IMR-90 (cell line): ENCODE measurements at regions not wholly inside any gene's neighbourhood (a gene's known extent, or its start where the extent isn't known, plus 50 kb on each side); places are given as distances from the start of the nearest gene placed in this dataset.

Source experiments
- ATAC-seq: fragments of 200-7000 bp; cut with Tn5 transposase; 2 replicates; pipeline ENCODE4 v1.9.1; 2020; ENCODE audit warnings: low read depth, mild to moderate bottlenecking, moderate library complexity
- BruUV-seq: library from RNA; stranded (reverse); fragments of 400-500 nt; replicated peaks from 2 replicates; lab custom pipeline; 2021; lab: Mats Ljungman, UMichigan
- CTCF ChIA-PET: fragments of 300-600 bp; formaldehyde crosslinking; extraction: SDS; loops from one replicate; lab custom pipeline; 2021; ENCODE audit warnings: antibody characterized with exemption; lab: Yijun Ruan, JAX
- POLR2A ChIA-PET: fragments of 300-600 bp; sonication (Branson Sonifier 250); formaldehyde crosslinking; loops from one replicate; lab custom pipeline; 2022; ENCODE audit warnings: antibody characterized with exemption; ENCODE audit not compliant: unreplicated experiment; lab: Charles Lee
- DNase-seq: peaks from one replicate; pipeline ENCODE4 v3.0.0; 2013
- H2AFZ ChIP-seq: replicated peaks from 2 replicates; pipeline ENCODE3; 2013; ENCODE audit warnings: low read length, mild to moderate bottlenecking; ENCODE audit not compliant: poor library complexity
- H2AK5ac ChIP-seq: 2 replicates; pipeline ENCODE4 v1.6.1; 2013; ENCODE audit warnings: low read depth, low read length, inconsistent platforms
- H2AK9ac ChIP-seq: replicated peaks from 2 replicates; pipeline ENCODE3; 2013; ENCODE audit warnings: mild to moderate bottlenecking, low read depth, low read length, moderate library complexity; ENCODE audit not compliant: poor library complexity
- H2BK120ac ChIP-seq: 2 replicates; pipeline ENCODE4 v1.6.1; 2013; ENCODE audit warnings: low read depth, low read length, inconsistent platforms
- H2BK15ac ChIP-seq: 3 replicates; pipeline ENCODE4 v1.6.1; 2013; ENCODE audit warnings: low read depth, low read length, inconsistent platforms
- H2BK20ac ChIP-seq: 2 replicates; pipeline ENCODE4 v1.6.1; 2013; ENCODE audit warnings: low read depth, mild to moderate bottlenecking, inconsistent platforms, low read length, moderate library complexity
- H2BK5ac ChIP-seq: 2 replicates; pipeline ENCODE4 v1.6.1; 2013; ENCODE audit warnings: mild to moderate bottlenecking, low read depth, low read length, inconsistent platforms; ENCODE audit not compliant: poor library complexity, severe bottlenecking
- H3K14ac ChIP-seq: replicated peaks from 2 replicates; pipeline ENCODE4 v1.6.1; 2013; ENCODE audit warnings: low read depth, low read length, inconsistent platforms
- H3K18ac ChIP-seq: 2 replicates; pipeline ENCODE4 v1.6.1; 2013; ENCODE audit warnings: low read depth, low read length, control low read depth
- H3K23ac ChIP-seq: 2 replicates; pipeline ENCODE4 v1.6.1; 2013; ENCODE audit warnings: low read depth, low read length, inconsistent platforms
- H3K27ac ChIP-seq: 2 replicates; pipeline ENCODE4 v1.5.1; 2013; ENCODE audit warnings: mild to moderate bottlenecking, control low read depth, low read length; ENCODE audit not compliant: insufficient read depth
- H3K27me3 ChIP-seq: 2 replicates; pipeline ENCODE4 v1.6.1; 2013; ENCODE audit warnings: low read length; ENCODE audit not compliant: control insufficient read depth, insufficient read depth
- H3K36me3 ChIP-seq: 2 replicates; pipeline ENCODE4 v1.6.1; 2013; ENCODE audit warnings: low read length, mixed read lengths; ENCODE audit not compliant: control insufficient read depth, insufficient read depth
- H3K4ac ChIP-seq: 2 replicates; pipeline ENCODE4 v1.6.1; 2013; ENCODE audit warnings: low read depth, low read length, inconsistent platforms
- H3K4me1 ChIP-seq: 2 replicates; pipeline ENCODE4 v1.6.1; 2013; ENCODE audit warnings: low read length, mixed read lengths; ENCODE audit not compliant: control insufficient read depth, insufficient read depth
- H3K4me2 ChIP-seq: 2 replicates; pipeline ENCODE4 v1.6.1; 2013; ENCODE audit warnings: low read depth, mild to moderate bottlenecking, control low read depth, low read length, moderate library complexity
- H3K4me3 ChIP-seq: 2 replicates; pipeline ENCODE4 v1.5.1; 2013; ENCODE audit warnings: low read depth, mild to moderate bottlenecking, control low read depth, low read length, moderate library complexity; ENCODE audit not compliant: insufficient read depth
- H3K56ac ChIP-seq: 2 replicates; pipeline ENCODE4 v1.6.1; 2013; ENCODE audit warnings: low read length, inconsistent platforms; ENCODE audit not compliant: insufficient read depth; ENCODE audit errors: extremely low read depth
- H3K79me1 ChIP-seq, 2 experiments: 2 replicates each; pipeline ENCODE4 v1.6.1; 2013; ENCODE audit warnings: low read length in 2 of 2, inconsistent platforms in 1 of 2, low read depth in 1 of 2
- H3K9ac ChIP-seq: 2 replicates; pipeline ENCODE4 v1.6.1; 2013; ENCODE audit warnings: low read depth, low read length, control low read depth
- H3K9me1 ChIP-seq: 2 replicates; pipeline ENCODE4 v1.6.1; 2013; ENCODE audit warnings: low read length, inconsistent platforms; ENCODE audit not compliant: insufficient read depth
- H3K9me3 ChIP-seq: 2 replicates; pipeline ENCODE4 v1.6.1; 2013; ENCODE audit warnings: low read length; ENCODE audit not compliant: control insufficient read depth, insufficient read depth
- H4K20me1 ChIP-seq: 2 replicates; pipeline ENCODE4 v1.6.1; 2013; ENCODE audit warnings: low read length, inconsistent platforms; ENCODE audit not compliant: insufficient read depth
- H4K5ac ChIP-seq: 2 replicates; pipeline ENCODE4 v1.6.1; 2013; ENCODE audit warnings: mild to moderate bottlenecking, low read depth, low read length, control low read depth
- H4K8ac ChIP-seq, 2 experiments: 2 replicates each; pipeline ENCODE4 v1.6.1; 2013; ENCODE audit warnings: low read depth in 2 of 2, low read length in 2 of 2, control low read depth in 1 of 2, inconsistent platforms in 1 of 2
- H4K91ac ChIP-seq: 2 replicates; pipeline ENCODE4 v1.6.1; 2013; ENCODE audit warnings: low read depth, low read length, inconsistent platforms; ENCODE audit not compliant: insufficient read depth
- CEBPB ChIP-seq: IDR thresholded peaks from 2 replicates; pipeline ENCODE4 v1.6.1; 2012; ENCODE audit warnings: low read depth, low read length, improper control_type of control experiment
- CHD1 ChIP-seq: IDR thresholded peaks from 2 replicates; pipeline ENCODE4 v1.6.1; 2012; ENCODE audit warnings: low read depth, low read length, improper control_type of control experiment
- MAFK ChIP-seq: IDR thresholded peaks from 2 replicates; pipeline ENCODE4 v1.6.1; 2012; ENCODE audit warnings: low read depth, low read length, improper control_type of control experiment
- MAZ ChIP-seq: IDR thresholded peaks from 2 replicates; pipeline ENCODE4 v1.6.1; 2012; ENCODE audit warnings: low read depth, mild to moderate bottlenecking, low read length, improper control_type of control experiment, moderate library complexity, borderline replicate concordance
- MXI1 ChIP-seq: IDR thresholded peaks from 2 replicates; pipeline ENCODE4 v1.6.1; 2012; ENCODE audit warnings: low read depth, mild to moderate bottlenecking, low read length, moderate library complexity, borderline replicate concordance
- RAD21 ChIP-seq: IDR thresholded peaks from 2 replicates; pipeline ENCODE4 v1.6.1; 2012; ENCODE audit warnings: low read length, improper control_type of control experiment
- RCOR1 ChIP-seq: IDR thresholded peaks from 2 replicates; pipeline ENCODE4 v1.6.1; 2012; ENCODE audit warnings: mild to moderate bottlenecking, low read length, improper control_type of control experiment; ENCODE audit not compliant: insufficient replicate concordance
- RFX5 ChIP-seq: IDR thresholded peaks from 2 replicates; pipeline ENCODE4 v1.8.0; 2012; ENCODE audit warnings: low read depth, mild to moderate bottlenecking, low read length, moderate library complexity
- SMC3 ChIP-seq: fragments of 150-350 bp; IDR thresholded peaks from 2 replicates; pipeline ENCODE4 v1.6.1; 2016; ENCODE audit warnings: low read depth, mild to moderate bottlenecking, antibody characterized with exemption, low read length, moderate library complexity
- WGBS, 2 experiments: methylation state at CpG; one replicate each; pipeline versions ENCODE4 v1.1.5 to v1.1.7; 2013; ENCODE audit warnings: missing lambda C conversion rate in 2 of 2; ENCODE audit not compliant: insufficient read length in 1 of 2; ENCODE audit errors: extremely low coverage in 2 of 2; 5-methylcytosine and 5-hydroxymethylcytosine counted together
- dilution Hi-C: fragments of 300-500 bp; cut with HindIII; formaldehyde crosslinking; loops from one replicate; pipeline ENCODE4 v1.14.3; 2018; ENCODE audit warnings: low sequenced_read_pairs; ENCODE audit not compliant: unreplicated experiment
- in situ Hi-C: fragments of 300-500 bp; cut with MboI; formaldehyde crosslinking; loops from 3 replicates; pipeline ENCODE4 v1.14.3; 2019; ENCODE audit warnings: low sequenced_read_pairs, inconsistent platforms, mixed read lengths
- intact Hi-C: fragments of 100-400 bp; cut with micrococcal nuclease; formaldehyde crosslinking; loops from 2 replicates; pipeline ENCODE4 v1.10.0; 2022
- TF ChIP-seq, protein P1 (sequence below): fragments of 150-350 bp; IDR thresholded peaks from 2 replicates; pipeline ENCODE4 v1.6.1; 2016; ENCODE audit warnings: low read depth, mild to moderate bottlenecking, low read length, moderate library complexity, borderline replicate concordance

GRCh38 chr3:28018925-28019718 lies 222.3 kb upstream of the CMC1 start:
- CTCF ChIA-PET, result interaction anchor here (0.8 kb wide), 1 partner anchor 197 kb away, joined by 3 read pairs; no protein-coding TSS in a partner anchor
- H2AK9ac ChIP-seq, result no peak overlapping the region
- ATAC-seq, result no peak
- H4K5ac ChIP-seq, result no peak overlapping the region
- no TSS peak for BruUV-seq
- H3K4me3 ChIP-seq, result no peak overlapping the region
- H3K79me1 ChIP-seq, result no peaks in the 10 kb centered on the region
- TF ChIP-seq MAZ (no peak), CEBPB (no peak), RFX5 (no peak), SMC3 (no peak), MXI1 (no peak), RCOR1 (no peak), CHD1 (no peak), RAD21 (no peak), MAFK (no peak)
- TF ChIP-seq, protein P1, sequence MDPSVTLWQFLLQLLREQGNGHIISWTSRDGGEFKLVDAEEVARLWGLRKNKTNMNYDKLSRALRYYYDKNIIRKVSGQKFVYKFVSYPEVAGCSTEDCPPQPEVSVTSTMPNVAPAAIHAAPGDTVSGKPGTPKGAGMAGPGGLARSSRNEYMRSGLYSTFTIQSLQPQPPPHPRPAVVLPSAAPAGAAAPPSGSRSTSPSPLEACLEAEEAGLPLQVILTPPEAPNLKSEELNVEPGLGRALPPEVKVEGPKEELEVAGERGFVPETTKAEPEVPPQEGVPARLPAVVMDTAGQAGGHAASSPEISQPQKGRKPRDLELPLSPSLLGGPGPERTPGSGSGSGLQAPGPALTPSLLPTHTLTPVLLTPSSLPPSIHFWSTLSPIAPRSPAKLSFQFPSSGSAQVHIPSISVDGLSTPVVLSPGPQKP, result no peak
- no peak overlapping the region for H3K18ac ChIP-seq
- no peak overlapping the region for H3K4ac ChIP-seq
- H3K9ac ChIP-seq, result no peak overlapping the region
- no peak overlapping the region for H3K14ac ChIP-seq
- POLR2A ChIA-PET, result no interaction called here
- H2BK15ac ChIP-seq, result no peak overlapping the region
- H3K27ac ChIP-seq, result no peak overlapping the region
- H3K27me3 ChIP-seq, result no peaks in the 10 kb centered on the region
- no peak overlapping the region for H3K56ac ChIP-seq
- H3K4me1 ChIP-seq, result no peaks in the 10 kb centered on the region
- intact Hi-C loops, result no loop called here
- WGBS, 2 experiments, result no CpG with 5 or more reads among the region's 11 CpGs
- DNase-seq, result no peak
- H4K91ac ChIP-seq, result no peak overlapping the region
- no peaks in the 10 kb centered on the region for H3K9me3 ChIP-seq
- H2AK5ac ChIP-seq, result no peak overlapping the region
- no peaks in the 10 kb centered on the region for H4K20me1 ChIP-seq
- H4K8ac ChIP-seq, result no peak overlapping the region
- no peaks in the 10 kb centered on the region for H3K9me1 ChIP-seq
- in situ Hi-C loops, result no loop called here
- H3K36me3 ChIP-seq, result no peaks in the 10 kb centered on the region
- H2AFZ ChIP-seq, result no peak overlapping the region
- no peak overlapping the region for H2BK20ac ChIP-seq
- dilution Hi-C loops, result no loop called here
- H2BK5ac ChIP-seq, result no peak overlapping the region
- no peak overlapping the region for H3K4me2 ChIP-seq
- H3K23ac ChIP-seq, result no peak overlapping the region
- no peak overlapping the region for H2BK120ac ChIP-seq
